Tibial nerve (tissue), 4 donors: ENCODE measurements at regions not wholly inside any gene's neighbourhood (a gene's known extent, or its start where the extent isn't known, plus 50 kb on each side); places are given as distances from the start of the nearest gene placed in this dataset.

Experiments used
- EP300 ChIP-seq, 2 donors: sonication (generic); formaldehyde crosslinking; IDR thresholded peaks; one replicate each; pipeline ENCODE4 v1.6.1; 2017; ENCODE audit warnings: antibody characterized with exemption in 2 of 2, mild to moderate bottlenecking in 1 of 2
- POLR2A ChIP-seq, 2 donors: fragments of 450-650 bp; IDR thresholded peaks; one replicate each; pipeline ENCODE4 v1.6.1; 2017; ENCODE audit warnings: antibody characterized with exemption in 2 of 2, mild to moderate bottlenecking in 2 of 2, moderate library complexity in 2 of 2
- TF ChIP-seq, protein P1 (sequence below), 5 experiments: fragments of 200-600 bp in 3 of 5; fragments of 450-650 bp in 2 of 5; sonication (generic) in 3 of 5; IDR thresholded peaks; one replicate each; pipeline ENCODE4 v1.5.1; 2016 to 2019; ENCODE audit warnings: antibody characterized with exemption in 5 of 5, mild to moderate bottlenecking in 3 of 5, moderate library complexity in 2 of 5

DNA sequence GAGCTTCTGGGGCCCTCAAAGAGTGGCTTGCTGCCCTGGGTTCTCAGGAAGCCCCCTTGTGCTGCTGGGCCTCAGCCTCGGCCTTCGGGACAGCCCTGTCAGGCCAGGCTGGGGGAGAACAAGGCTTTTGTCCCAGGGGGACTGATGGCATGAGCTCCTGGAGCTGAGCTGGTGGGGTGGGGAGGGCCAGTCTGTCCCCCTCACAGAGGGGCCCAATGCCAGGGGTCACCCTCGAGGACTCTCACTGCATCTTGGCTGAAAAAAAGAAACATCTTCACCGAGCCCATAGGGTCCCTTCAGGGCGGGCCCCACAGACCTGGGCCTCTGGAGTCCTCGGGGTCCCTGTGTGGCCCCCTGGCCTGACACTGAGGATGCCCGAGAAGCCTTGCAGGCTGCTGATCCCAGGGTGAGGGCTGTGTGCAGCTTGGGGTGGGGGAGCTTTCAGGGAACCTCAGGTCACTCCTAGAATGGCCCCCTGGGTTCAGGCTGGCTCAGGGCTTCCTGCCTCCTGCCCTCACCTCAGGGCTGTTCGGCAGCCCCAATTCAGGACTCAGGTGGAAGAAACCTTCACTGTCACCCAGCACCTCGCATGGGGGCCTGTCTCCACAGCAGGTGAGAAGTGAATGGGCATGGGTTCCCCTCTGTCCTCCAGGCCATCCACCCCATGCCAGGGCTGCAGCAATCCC lies 90.5 kb downstream of the TNFRSF13B start:
- TF ChIP-seq POLR2A (IDR thresholded peaks at IDR 0.05), result no peak
- TF ChIP-seq, protein P1, sequence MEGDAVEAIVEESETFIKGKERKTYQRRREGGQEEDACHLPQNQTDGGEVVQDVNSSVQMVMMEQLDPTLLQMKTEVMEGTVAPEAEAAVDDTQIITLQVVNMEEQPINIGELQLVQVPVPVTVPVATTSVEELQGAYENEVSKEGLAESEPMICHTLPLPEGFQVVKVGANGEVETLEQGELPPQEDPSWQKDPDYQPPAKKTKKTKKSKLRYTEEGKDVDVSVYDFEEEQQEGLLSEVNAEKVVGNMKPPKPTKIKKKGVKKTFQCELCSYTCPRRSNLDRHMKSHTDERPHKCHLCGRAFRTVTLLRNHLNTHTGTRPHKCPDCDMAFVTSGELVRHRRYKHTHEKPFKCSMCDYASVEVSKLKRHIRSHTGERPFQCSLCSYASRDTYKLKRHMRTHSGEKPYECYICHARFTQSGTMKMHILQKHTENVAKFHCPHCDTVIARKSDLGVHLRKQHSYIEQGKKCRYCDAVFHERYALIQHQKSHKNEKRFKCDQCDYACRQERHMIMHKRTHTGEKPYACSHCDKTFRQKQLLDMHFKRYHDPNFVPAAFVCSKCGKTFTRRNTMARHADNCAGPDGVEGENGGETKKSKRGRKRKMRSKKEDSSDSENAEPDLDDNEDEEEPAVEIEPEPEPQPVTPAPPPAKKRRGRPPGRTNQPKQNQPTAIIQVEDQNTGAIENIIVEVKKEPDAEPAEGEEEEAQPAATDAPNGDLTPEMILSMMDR (IDR thresholded peaks at IDR 0.05), result no peak
- no peak for TF ChIP-seq EP300 (IDR thresholded peaks at IDR 0.05)
